Osteoblast (primary cell): ENCODE measurements at regions not wholly inside any gene's neighbourhood (a gene's known extent, or its start where the extent isn't known, plus 50 kb on each side); places are given as distances from the start of the nearest gene placed in this dataset.

Experiments used
- DNase-seq: peaks from one replicate; pipeline ENCODE4 v3.0.0; 2011; ENCODE audit warnings: low spot score, mixed read lengths; ENCODE audit not compliant: insufficient read length; ENCODE audit errors: missing footprints
- H2AFZ ChIP-seq: 2 replicates; pipeline ENCODE4 v1.6.0; 2011; ENCODE audit warnings: mild to moderate bottlenecking, low read length
- H3K27ac ChIP-seq: 2 replicates; pipeline ENCODE4 v1.5.1; 2011; ENCODE audit warnings: mild to moderate bottlenecking, low read depth, low read length, moderate library complexity
- H3K27me3 ChIP-seq: 2 replicates; pipeline ENCODE4 v1.6.0; 2012; ENCODE audit warnings: mild to moderate bottlenecking, control low read depth, inconsistent platforms, low read length, moderate library complexity; ENCODE audit not compliant: insufficient read depth
- H3K36me3 ChIP-seq: 2 replicates; pipeline ENCODE4 v1.5.1; 2011; ENCODE audit warnings: mild to moderate bottlenecking, low read length, control low read depth, moderate library complexity; ENCODE audit not compliant: insufficient read depth
- H3K4me1 ChIP-seq: 2 replicates; pipeline ENCODE4 v1.5.1; 2011; ENCODE audit warnings: mild to moderate bottlenecking, low read length, control low read depth, moderate library complexity; ENCODE audit not compliant: insufficient read depth
- H3K4me2 ChIP-seq: 2 replicates; pipeline ENCODE4 v1.6.0; 2011; ENCODE audit warnings: mild to moderate bottlenecking, low read length; ENCODE audit not compliant: insufficient read depth
- H3K4me3 ChIP-seq: fragments of 200-600 bp; sonication (generic); 3 replicates; pipeline ENCODE4 v1.5.1; 2012; ENCODE audit warnings: mild to moderate bottlenecking, low read length, inconsistent platforms; ENCODE audit not compliant: insufficient read depth
- H3K79me2 ChIP-seq: 2 replicates; pipeline ENCODE4 v1.6.0; 2012; ENCODE audit warnings: mild to moderate bottlenecking, low read length, control low read depth, inconsistent platforms; ENCODE audit not compliant: insufficient read depth
- H3K9me3 ChIP-seq: 2 replicates; pipeline ENCODE4 v1.5.1; 2011; ENCODE audit warnings: low read depth, low read length, control low read depth
- H4K20me1 ChIP-seq: 2 replicates; pipeline ENCODE4 v1.6.0; 2012; ENCODE audit warnings: mild to moderate bottlenecking, low read length, control low read depth; ENCODE audit not compliant: insufficient read depth
- TF ChIP-seq, protein P1 (sequence below): IDR thresholded peaks from 2 replicates; pipeline ENCODE4 v1.5.1; 2011; ENCODE audit warnings: mild to moderate bottlenecking, low read depth, low read length, moderate library complexity; ENCODE audit errors: extremely low read depth

DNA sequence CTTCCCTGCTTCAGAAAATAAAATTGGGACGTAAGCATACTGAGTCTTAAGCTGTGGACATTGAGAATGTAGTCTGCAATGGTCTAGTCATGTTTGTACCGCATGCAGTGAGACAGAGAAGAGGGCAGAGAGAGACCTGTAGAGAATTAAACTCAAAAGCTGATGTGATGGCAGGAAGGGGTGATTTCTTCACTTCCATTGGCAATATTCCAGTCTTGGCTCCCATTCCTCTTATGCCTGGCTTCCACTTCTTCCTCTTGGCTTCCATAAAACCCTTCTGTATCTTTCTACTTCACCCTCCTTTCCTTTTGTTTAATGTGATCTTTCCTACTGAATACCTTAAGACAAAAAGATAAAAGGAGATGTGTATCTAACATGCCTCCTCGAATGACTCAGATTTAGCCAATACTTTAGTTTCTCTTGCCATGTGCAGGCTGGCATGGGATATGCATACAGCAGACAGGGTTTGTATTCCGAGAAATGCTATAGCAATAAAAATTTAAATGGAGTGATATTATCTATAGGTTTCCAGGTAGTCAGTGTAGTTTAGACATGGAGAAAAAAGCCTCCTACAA is 423.1 kb upstream of the DYNLRB2 start:
- no peaks in the 10 kb centered on the region for H3K9me3 ChIP-seq
- TF ChIP-seq, protein P1, sequence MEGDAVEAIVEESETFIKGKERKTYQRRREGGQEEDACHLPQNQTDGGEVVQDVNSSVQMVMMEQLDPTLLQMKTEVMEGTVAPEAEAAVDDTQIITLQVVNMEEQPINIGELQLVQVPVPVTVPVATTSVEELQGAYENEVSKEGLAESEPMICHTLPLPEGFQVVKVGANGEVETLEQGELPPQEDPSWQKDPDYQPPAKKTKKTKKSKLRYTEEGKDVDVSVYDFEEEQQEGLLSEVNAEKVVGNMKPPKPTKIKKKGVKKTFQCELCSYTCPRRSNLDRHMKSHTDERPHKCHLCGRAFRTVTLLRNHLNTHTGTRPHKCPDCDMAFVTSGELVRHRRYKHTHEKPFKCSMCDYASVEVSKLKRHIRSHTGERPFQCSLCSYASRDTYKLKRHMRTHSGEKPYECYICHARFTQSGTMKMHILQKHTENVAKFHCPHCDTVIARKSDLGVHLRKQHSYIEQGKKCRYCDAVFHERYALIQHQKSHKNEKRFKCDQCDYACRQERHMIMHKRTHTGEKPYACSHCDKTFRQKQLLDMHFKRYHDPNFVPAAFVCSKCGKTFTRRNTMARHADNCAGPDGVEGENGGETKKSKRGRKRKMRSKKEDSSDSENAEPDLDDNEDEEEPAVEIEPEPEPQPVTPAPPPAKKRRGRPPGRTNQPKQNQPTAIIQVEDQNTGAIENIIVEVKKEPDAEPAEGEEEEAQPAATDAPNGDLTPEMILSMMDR = no peak
- no peak overlapping the region for H2AFZ ChIP-seq
- peaks cover 1% of the 10 kb centered on the region for H3K4me1 ChIP-seq
- no peaks in the 10 kb centered on the region for H4K20me1 ChIP-seq
- no peaks in the 10 kb centered on the region for H3K27me3 ChIP-seq
- no peaks in the 10 kb centered on the region for H3K36me3 ChIP-seq
- no peak for DNase-seq
- no peak overlapping the region for H3K27ac ChIP-seq
- H3K79me2 ChIP-seq = no peaks in the 10 kb centered on the region
- H3K4me2 ChIP-seq = no peak overlapping the region
- H3K4me3 ChIP-seq = no peak overlapping the region

DNA sequence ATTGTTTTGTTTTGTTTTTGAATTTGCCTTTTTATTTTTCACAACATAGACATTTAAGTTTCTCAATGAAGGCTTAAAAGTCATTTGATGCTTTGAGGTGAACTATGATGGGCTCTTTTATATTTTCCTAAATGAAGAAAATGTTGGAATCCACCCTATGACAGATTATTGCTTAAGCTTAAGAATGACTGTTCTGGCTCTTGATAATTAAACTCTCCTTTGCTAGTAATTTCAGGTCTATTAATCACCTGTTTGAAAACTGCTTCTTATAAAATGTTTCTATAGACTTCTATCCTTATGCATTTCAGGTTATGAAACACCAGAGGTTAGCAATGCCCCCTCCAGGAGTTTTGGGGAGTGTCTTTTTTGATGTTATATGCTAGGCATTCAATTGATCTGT is 424.1 kb upstream of the DYNLRB2 start:
- no peak for DNase-seq

GRCh38 chr16:80114699-80115098 is 426.1 kb upstream of the DYNLRB2 start:
- no peaks in the 10 kb centered on the region for H4K20me1 ChIP-seq
- TF ChIP-seq, protein P1 = no peak
- no peak overlapping the region for H3K27ac ChIP-seq
- no peak for DNase-seq
- no peaks in the 10 kb centered on the region for H3K9me3 ChIP-seq
- H2AFZ ChIP-seq = no peak overlapping the region
- H3K4me2 ChIP-seq = no peak overlapping the region
- no peak overlapping the region for H3K4me3 ChIP-seq
- H3K4me1 ChIP-seq = no peaks in the 10 kb centered on the region
- no peaks in the 10 kb centered on the region for H3K36me3 ChIP-seq
- no peaks in the 10 kb centered on the region for H3K79me2 ChIP-seq
- H3K27me3 ChIP-seq = no peaks in the 10 kb centered on the region

More for the DNA sequence above, 424.1 kb upstream of the DYNLRB2 start:
- Histone ChIP-seq H3K4me2 (no peak overlapping the region), H3K4me1 (no peaks in the 10 kb centered on the region), H3K79me2 (no peaks in the 10 kb centered on the region), H3K27ac (no peak overlapping the region), H3K27me3 (no peaks in the 10 kb centered on the region), H3K36me3 (no peaks in the 10 kb centered on the region), H3K9me3 (no peaks in the 10 kb centered on the region), H2AFZ (no peak overlapping the region), H4K20me1 (no peaks in the 10 kb centered on the region), H3K4me3 (no peak overlapping the region)
- TF ChIP-seq, protein P1 = no peak

DNA sequence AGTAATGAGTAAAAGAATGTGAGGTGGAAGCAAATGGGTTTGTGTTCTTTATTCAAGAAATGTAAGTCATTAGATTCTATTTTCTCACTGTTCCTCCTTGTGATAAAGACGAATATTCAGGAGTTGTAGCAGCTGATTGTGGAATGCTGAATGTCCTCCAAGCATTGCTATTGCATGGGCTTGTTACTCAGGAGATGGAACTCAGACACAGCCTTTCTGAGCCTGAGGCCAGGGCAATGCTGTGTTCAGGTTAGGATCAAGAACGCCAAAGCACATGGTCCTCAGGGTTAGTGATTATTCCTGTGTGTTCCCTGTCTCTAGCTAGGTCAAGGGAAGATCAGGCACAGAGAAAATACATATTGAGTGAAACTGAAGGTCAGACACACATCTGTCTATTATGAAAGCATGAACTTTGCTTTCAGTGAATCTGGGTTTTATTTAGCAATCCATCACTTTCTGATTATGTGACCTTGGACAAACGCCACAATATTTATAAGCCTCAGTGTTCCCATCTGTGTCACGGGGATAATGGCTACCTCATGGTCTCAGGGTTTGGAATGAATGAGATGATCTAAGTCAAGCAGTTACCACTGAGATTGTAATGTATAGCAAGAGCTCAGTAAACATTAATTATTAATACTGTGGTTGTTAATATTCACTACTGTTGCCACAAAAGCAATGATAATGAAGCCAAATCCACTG is 426.8 kb upstream of the DYNLRB2 start:
- Histone ChIP-seq H3K27me3 (no peaks in the 10 kb centered on the region), H3K27ac (no peak overlapping the region), H3K9me3 (no peaks in the 10 kb centered on the region), H3K4me2 (no peak overlapping the region), H3K79me2 (no peaks in the 10 kb centered on the region), H3K4me3 (no peak overlapping the region), H4K20me1 (no peaks in the 10 kb centered on the region), H2AFZ (no peak overlapping the region), H3K4me1 (no peaks in the 10 kb centered on the region), H3K36me3 (no peaks in the 10 kb centered on the region)
- DNase-seq = no peak
- TF ChIP-seq, protein P1 = no peak
